ENCODE measurements at regions not wholly inside any gene's neighbourhood (a gene's known extent, or its start where the extent isn't known, plus 50 kb on each side); places are given as distances from the start of the nearest gene placed in this dataset.

- no peak for FAIRE-seq
These were observed 848.8 kb upstream of the MAP3K7 start for GRCh38 chr6:91435630-91436029.

- no peak for FAIRE-seq
These were observed 847.7 kb upstream of the MAP3K7 start for GRCh38 chr6:91434576-91434975.

- FAIRE-seq, result no peak
These were observed 847.0 kb upstream of the MAP3K7 start for GRCh38 chr6:91433660-91434534.

- no peak for FAIRE-seq
These were observed 842.2 kb upstream of the MAP3K7 start for GRCh38 chr6:91428953-91429560.

- no peak for FAIRE-seq
These were observed 841.4 kb upstream of the MAP3K7 start for GRCh38 chr6:91428296-91428695.

- no peak for FAIRE-seq
These were observed 833.4 kb upstream of the MAP3K7 start for GRCh38 chr6:91420243-91420642.

GRCh38 chr6:91415031-91415605 lies 828.2 kb upstream of the MAP3K7 start:
- FAIRE-seq, result no peak

GRCh38 chr6:91412532-91412931 lies 825.7 kb upstream of the MAP3K7 start:
- no peak for FAIRE-seq

GRCh38 chr6:91407706-91408105 lies 820.8 kb upstream of the MAP3K7 start:
- FAIRE-seq, result no peak

GRCh38 chr6:91392951-91393350 lies 806.1 kb upstream of the MAP3K7 start:
- no peak for FAIRE-seq

GRCh38 chr6:91387290-91388059 lies 800.6 kb upstream of the MAP3K7 start:
- no peak for FAIRE-seq

GRCh38 chr6:91386204-91386603 lies 799.3 kb upstream of the MAP3K7 start:
- no peak for FAIRE-seq

- FAIRE-seq, result no peak
These were observed 796.3 kb upstream of the MAP3K7 start for GRCh38 chr6:91383207-91383606.

- FAIRE-seq, result no peak
These were observed 789.8 kb upstream of the MAP3K7 start for GRCh38 chr6:91376686-91377085.

GRCh38 chr6:91366781-91367180 lies 779.9 kb upstream of the MAP3K7 start:
- FAIRE-seq, result no peak

GRCh38 chr6:91358986-91359385 lies 772.1 kb upstream of the MAP3K7 start:
- no peak for FAIRE-seq

GRCh38 chr6:91352878-91353277 lies 766.0 kb upstream of the MAP3K7 start:
- no peak for FAIRE-seq

GRCh38 chr6:91352321-91352720 lies 765.4 kb upstream of the MAP3K7 start:
- no peak for FAIRE-seq

- no peak for FAIRE-seq
These were observed 763.5 kb upstream of the MAP3K7 start for GRCh38 chr6:91350146-91350908.

GRCh38 chr6:91341473-91341872 lies 754.6 kb upstream of the MAP3K7 start:
- no peak for FAIRE-seq

- no peak for FAIRE-seq
These were observed 754.1 kb upstream of the MAP3K7 start for GRCh38 chr6:91340896-91341395.

- no peak for FAIRE-seq
These were observed 751.1 kb upstream of the MAP3K7 start for GRCh38 chr6:91337967-91338366.

Measured in colon (tissue), 2 donors.